Osteocyte (in vitro differentiated cells): ENCODE measurements at regions not wholly inside any gene's neighbourhood (a gene's known extent, or its start where the extent isn't known, plus 50 kb on each side); places are given as distances from the start of the nearest gene placed in this dataset.
A peak's percentile ranks its signal among the peaks of the same experiment; 100 is the strongest.

Experiments used
- DNase-seq: peaks from one replicate; pipeline ENCODE4 v3.0.0; 2021; ENCODE audit warnings: mixed read lengths; ENCODE audit not compliant: unreplicated experiment; ENCODE audit errors: extremely low spot score
- H3K27ac Mint-ChIP-seq: one replicate; pipeline ENCODE4 v1.8.0; 2021; ENCODE audit warnings: mild to moderate bottlenecking, mixed read lengths; ENCODE audit not compliant: unreplicated experiment
- H3K27me3 Mint-ChIP-seq: one replicate; pipeline ENCODE4 v1.8.0; 2021; ENCODE audit warnings: mixed read lengths; ENCODE audit not compliant: unreplicated experiment
- H3K36me3 Mint-ChIP-seq: one replicate; pipeline ENCODE4 v1.8.0; 2021; ENCODE audit warnings: mixed read lengths; ENCODE audit not compliant: unreplicated experiment
- H3K4me1 Mint-ChIP-seq: one replicate; pipeline ENCODE4 v1.8.0; 2021; ENCODE audit warnings: mixed read lengths; ENCODE audit not compliant: unreplicated experiment
- H3K4me3 Mint-ChIP-seq: one replicate; pipeline ENCODE4 v1.8.0; 2021; ENCODE audit warnings: mild to moderate bottlenecking, moderate library complexity, mixed read lengths; ENCODE audit not compliant: unreplicated experiment
- H3K9me3 Mint-ChIP-seq: one replicate; pipeline ENCODE4 v1.8.0; 2021; ENCODE audit warnings: mixed read lengths; ENCODE audit not compliant: unreplicated experiment
- TF ChIP-seq, protein P1 (sequence below): fragments of 200-600 bp; sonication (generic); IDR thresholded peaks from 2 replicates; pipeline ENCODE4 v1.5.0; 2021; ENCODE audit warnings: antibody characterized with exemption, mild to moderate bottlenecking, moderate library complexity

DNA sequence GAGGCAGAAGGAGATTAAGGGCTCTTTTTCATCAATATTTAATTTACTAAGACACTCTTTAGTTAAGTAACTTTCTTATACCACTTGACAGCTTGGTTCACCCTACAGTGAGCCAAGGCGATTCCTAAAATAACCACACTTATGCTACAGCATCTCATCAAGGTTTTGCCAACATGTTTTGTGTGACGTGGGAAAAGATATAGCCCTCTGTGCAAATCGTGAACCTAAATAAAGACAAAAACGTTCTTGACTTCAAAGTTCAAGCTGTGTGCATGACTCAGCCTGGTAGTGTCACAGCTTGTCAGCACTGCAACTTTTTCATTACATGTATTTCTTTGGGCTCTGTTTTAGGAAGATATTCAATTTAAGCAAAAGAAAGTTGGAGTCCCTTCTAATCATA lies 297.0 kb upstream of the EPHA3 start:
- no peak for DNase-seq
- no peaks in the 10 kb centered on the region for H3K9me3 Mint-ChIP-seq
- H3K36me3 Mint-ChIP-seq, result no peaks in the 10 kb centered on the region
- no peaks in the 10 kb centered on the region for H3K27me3 Mint-ChIP-seq
- H3K4me3 Mint-ChIP-seq, result no peak overlapping the region
- TF ChIP-seq, protein P1, sequence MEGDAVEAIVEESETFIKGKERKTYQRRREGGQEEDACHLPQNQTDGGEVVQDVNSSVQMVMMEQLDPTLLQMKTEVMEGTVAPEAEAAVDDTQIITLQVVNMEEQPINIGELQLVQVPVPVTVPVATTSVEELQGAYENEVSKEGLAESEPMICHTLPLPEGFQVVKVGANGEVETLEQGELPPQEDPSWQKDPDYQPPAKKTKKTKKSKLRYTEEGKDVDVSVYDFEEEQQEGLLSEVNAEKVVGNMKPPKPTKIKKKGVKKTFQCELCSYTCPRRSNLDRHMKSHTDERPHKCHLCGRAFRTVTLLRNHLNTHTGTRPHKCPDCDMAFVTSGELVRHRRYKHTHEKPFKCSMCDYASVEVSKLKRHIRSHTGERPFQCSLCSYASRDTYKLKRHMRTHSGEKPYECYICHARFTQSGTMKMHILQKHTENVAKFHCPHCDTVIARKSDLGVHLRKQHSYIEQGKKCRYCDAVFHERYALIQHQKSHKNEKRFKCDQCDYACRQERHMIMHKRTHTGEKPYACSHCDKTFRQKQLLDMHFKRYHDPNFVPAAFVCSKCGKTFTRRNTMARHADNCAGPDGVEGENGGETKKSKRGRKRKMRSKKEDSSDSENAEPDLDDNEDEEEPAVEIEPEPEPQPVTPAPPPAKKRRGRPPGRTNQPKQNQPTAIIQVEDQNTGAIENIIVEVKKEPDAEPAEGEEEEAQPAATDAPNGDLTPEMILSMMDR, result no peak
- peaks cover 33% of the 10 kb centered on the region for H3K4me1 Mint-ChIP-seq
- H3K27ac Mint-ChIP-seq, result peak overlapping the region; percentile 64

DNA sequence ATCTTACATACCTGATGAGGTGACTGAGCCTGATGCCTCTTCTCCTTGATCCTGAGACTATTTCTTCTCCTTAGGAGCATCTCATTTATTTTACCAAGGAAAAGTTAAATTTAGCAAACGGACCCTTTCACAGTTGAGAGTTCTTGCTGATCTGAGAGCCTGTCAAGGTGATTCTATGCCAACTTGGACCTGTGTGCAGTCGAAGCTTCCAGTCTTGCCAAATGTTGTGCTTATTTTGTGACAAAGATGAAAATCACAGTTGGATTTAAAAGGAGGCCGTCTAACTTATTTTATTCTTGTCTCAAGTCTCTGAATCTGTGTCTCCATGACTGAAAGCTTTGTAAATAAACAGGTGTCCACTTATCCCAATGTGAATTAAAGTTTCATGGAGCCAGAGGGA lies 296.3 kb upstream of the EPHA3 start:
- H3K4me3 Mint-ChIP-seq, result no peak overlapping the region
- no peaks in the 10 kb centered on the region for H3K27me3 Mint-ChIP-seq
- no peak for DNase-seq
- H3K4me1 Mint-ChIP-seq, result peaks cover 33% of the 10 kb centered on the region
- TF ChIP-seq, protein P1, result no peak
- H3K36me3 Mint-ChIP-seq, result no peaks in the 10 kb centered on the region
- no peak overlapping the region for H3K27ac Mint-ChIP-seq
- no peaks in the 10 kb centered on the region for H3K9me3 Mint-ChIP-seq

DNA sequence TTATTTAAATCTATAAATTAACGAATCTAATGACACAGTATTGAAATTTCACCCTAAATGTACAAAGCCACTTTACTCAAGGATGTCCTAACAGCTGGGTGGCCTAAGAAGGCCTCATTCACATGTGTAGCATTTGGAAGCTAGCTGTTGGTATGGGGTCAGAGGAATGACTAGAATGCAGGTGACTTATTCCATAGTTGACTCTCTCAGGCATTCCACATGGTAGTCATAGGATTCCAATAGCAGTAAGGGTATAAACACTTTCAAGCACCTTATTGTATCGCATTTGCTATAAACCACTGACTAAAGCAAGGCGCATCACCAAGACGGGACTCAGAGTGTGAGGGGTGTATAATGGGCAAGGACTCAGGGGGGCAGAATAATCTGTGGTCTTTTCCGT lies 294.8 kb upstream of the EPHA3 start:
- Mint-ChIP-seq H3K9me3 (no peaks in the 10 kb centered on the region), H3K27me3 (no peaks in the 10 kb centered on the region), H3K36me3 (no peaks in the 10 kb centered on the region), H3K27ac (no peak overlapping the region), H3K4me3 (no peak overlapping the region), H3K4me1 (peaks cover 26% of the 10 kb centered on the region)
- no peak for DNase-seq
- TF ChIP-seq, protein P1, result no peak

DNA sequence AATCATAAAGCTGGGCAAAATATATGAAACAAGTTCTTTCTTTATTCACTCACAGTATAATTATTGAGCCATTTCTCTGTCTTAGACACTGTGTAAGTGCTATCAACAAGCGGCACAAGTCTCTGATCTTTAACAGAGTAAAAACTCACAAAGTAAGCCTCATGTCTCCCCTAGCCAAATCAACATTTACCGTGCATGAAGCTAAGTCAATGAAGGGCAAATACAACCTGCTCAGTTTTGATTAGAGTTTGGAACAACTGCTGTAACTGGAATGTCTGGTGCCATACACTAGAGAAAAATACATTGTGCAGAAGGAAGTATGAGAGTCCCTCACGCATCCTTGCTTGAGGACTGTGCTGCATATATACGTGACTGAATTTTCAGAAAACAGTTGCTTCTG lies 291.0 kb upstream of the EPHA3 start:
- Mint-ChIP-seq H3K9me3 (no peaks in the 10 kb centered on the region), H3K27ac (no peak overlapping the region), H3K27me3 (no peaks in the 10 kb centered on the region), H3K36me3 (no peaks in the 10 kb centered on the region), H3K4me3 (no peak overlapping the region), H3K4me1 (no peaks in the 10 kb centered on the region)
- no peak for DNase-seq
- TF ChIP-seq, protein P1, result no peak

DNA sequence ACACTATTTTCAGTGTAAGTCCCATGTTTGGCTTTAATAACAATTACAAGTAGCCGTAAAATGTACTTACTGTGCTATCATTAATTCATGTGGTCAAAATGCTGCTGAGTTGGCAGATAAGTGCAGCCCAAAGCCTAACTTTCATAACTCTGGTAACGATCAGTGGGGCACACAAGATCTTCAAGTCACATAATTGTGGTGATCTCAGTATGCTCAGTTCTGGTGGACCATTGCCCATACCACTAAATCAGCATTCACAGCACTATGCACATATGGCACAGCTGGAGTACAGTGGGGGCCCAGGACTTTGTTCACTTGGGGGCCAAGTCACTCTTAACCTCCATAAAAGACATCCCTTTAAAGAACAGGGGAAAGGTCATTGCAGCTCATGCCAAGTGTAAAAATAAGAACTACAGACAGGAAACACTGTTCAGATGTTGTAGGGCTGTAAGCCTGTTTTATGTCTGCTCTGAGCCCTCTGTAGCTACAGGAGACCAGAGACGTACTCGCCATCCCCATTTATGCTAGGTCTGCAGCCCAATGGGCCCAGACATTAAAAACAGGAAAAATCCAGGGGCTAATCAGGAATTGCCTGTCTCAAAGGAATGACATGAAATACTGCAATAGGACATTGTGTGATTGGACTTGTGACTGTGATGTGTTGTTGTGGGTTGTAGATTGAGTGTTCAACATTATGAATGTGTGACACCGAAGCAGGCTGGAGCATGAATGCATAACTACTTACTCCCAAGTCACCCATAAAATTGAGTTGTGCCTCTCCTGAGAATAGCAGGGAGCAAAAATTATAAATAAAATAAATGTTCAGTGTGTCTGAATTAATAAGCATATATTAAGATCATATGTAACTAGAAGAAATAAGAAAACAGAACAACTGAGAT lies 282.5 kb upstream of the EPHA3 start:
- DNase-seq, result no peak
- TF ChIP-seq, protein P1, result no peak
- no peak overlapping the region for H3K4me3 Mint-ChIP-seq
- H3K4me1 Mint-ChIP-seq, result no peaks in the 10 kb centered on the region
- no peaks in the 10 kb centered on the region for H3K9me3 Mint-ChIP-seq
- no peaks in the 10 kb centered on the region for H3K36me3 Mint-ChIP-seq
- no peaks in the 10 kb centered on the region for H3K27me3 Mint-ChIP-seq
- no peak overlapping the region for H3K27ac Mint-ChIP-seq
